ENCODE measurements at regions not wholly inside any gene's neighbourhood (a gene's known extent, or its start where the extent isn't known, plus 50 kb on each side); places are given as distances from the start of the nearest gene placed in this dataset.

DNA sequence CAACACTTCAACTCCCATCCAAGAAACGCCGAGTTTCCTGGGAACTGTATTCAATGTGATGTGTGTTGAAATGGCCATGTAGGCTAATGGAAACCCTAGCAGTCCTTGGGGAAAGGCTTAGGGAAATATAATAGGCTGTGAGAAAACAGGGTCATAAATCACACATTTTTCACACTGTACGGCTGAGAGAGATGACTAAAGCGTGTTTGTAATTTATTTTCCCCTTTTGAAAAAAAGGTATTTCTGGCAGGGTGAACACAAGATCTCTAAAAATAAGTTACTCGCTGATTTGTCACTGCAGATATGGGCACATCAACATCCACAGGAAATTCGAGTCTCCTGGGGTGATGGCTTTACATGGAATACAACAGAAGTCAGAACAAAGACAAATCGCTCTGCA, 109.6 kb upstream of the ST6GAL2 start:
- Mint-ChIP-seq H3K4me1 (no peaks in the 10 kb centered on the region), H3K9me3 (ENCODE audit: insufficient read depth) (no peaks in the 10 kb centered on the region), H3K27ac (no peak overlapping the region), H3K4me3 (no peak overlapping the region), H3K27me3 (no peaks in the 10 kb centered on the region)
- ChIA-PET CTCF (interaction anchor here (0.6 kb wide), 1 partner anchor 13 kb away, joined by 3 read pairs; no protein-coding TSS in a partner anchor), POLR2A (no interaction called here)
- H4K20me1 ChIP-seq (ENCODE audit: control insufficient read depth, insufficient read depth, low read length, poor library complexity, severe bottlenecking): no peaks in the 10 kb centered on the region
- no peaks in the 10 kb centered on the region for H3K79me2 ChIP-seq (ENCODE audit: control insufficient read depth, insufficient read depth, low read length)
- WGBS (ENCODE audit: insufficient coverage): 20% methylated on average over 3 of the region's 7 CpGs
- no peak for ATAC-seq (ENCODE audit: low read depth)
- no peak for DNase-seq
- TF ChIP-seq, protein P1, sequence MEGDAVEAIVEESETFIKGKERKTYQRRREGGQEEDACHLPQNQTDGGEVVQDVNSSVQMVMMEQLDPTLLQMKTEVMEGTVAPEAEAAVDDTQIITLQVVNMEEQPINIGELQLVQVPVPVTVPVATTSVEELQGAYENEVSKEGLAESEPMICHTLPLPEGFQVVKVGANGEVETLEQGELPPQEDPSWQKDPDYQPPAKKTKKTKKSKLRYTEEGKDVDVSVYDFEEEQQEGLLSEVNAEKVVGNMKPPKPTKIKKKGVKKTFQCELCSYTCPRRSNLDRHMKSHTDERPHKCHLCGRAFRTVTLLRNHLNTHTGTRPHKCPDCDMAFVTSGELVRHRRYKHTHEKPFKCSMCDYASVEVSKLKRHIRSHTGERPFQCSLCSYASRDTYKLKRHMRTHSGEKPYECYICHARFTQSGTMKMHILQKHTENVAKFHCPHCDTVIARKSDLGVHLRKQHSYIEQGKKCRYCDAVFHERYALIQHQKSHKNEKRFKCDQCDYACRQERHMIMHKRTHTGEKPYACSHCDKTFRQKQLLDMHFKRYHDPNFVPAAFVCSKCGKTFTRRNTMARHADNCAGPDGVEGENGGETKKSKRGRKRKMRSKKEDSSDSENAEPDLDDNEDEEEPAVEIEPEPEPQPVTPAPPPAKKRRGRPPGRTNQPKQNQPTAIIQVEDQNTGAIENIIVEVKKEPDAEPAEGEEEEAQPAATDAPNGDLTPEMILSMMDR (IDR thresholded peaks at IDR 0.05): no peak
- peaks cover 0 to 15% (median 3%) of the 10 kb centered on the region in 3 donors for H3K9me3 ChIP-seq (ENCODE audit: control extremely low read depth in 1 of 3, control insufficient read depth in 2 of 3, insufficient read depth in 1 of 3, low read length in 2 of 3)
- H3K27me3 ChIP-seq (replicated peaks in 1 of 4; ENCODE audit: control extremely low read depth in 1 of 4, control insufficient read depth in 3 of 4, insufficient read depth in 4 of 4, low read length in 3 of 4): no peaks in the 10 kb centered on the region
- no peak overlapping the region for H2AFZ ChIP-seq (ENCODE audit: insufficient read depth, low read depth, low read length, poor library complexity, severe bottlenecking)
- no peak overlapping the region for H3K9ac ChIP-seq (ENCODE audit: low read length)
- no peak overlapping the region for H3K4me2 ChIP-seq (replicated peaks; ENCODE audit: low read depth, low read length, poor library complexity, severe bottlenecking)
- no peak overlapping the region for H3K27ac ChIP-seq (ENCODE audit: low read length in 2 of 2)
- intact Hi-C loops (cut with micrococcal nuclease): no loop called here
- H3K36me3 ChIP-seq (replicated peaks in 1 of 2; ENCODE audit: control extremely low read depth in 1 of 2, control insufficient read depth in 1 of 2, extremely low read depth in 1 of 2, insufficient read depth in 2 of 2, low read length in 1 of 2): no peaks in the 10 kb centered on the region
- H3K4me3 ChIP-seq (ENCODE audit: control extremely low read depth in 1 of 5, extremely low read depth in 1 of 5, insufficient read depth in 1 of 5, low read depth in 2 of 5, low read length in 4 of 5): no peak overlapping the region
- no peaks in the 10 kb centered on the region for H3K4me1 ChIP-seq (ENCODE audit: control insufficient read depth in 2 of 2, insufficient read depth in 2 of 2, low read length in 2 of 2)

DNA sequence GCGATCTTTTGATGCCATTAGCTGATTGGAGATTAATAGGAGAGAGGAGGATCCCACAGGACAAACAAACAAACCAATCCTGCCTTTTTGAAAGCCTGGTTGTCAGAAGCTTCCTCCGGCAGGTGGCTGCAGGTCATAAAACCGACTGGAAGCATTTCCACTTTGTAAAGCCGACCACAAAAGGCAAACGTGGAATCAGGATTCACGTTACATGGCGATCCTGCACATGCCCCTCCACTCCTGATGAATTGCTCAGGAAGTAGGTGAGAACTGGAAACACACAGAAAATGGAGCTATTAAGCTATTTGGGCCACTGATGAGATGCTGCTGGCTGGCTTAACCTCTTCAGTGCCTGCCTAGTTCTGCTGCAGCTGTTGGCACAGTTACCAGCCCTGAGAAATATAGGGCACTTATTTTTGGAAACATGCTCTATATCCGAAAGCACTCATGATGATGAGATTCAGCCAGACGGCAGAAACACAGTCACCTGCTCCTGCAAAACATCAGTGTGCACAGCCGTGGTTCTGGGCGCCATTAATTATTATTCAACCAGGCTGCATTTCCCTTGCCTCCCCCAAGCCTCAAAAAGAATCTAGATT, 110.3 kb upstream of the ST6GAL2 start:
- no peak overlapping the region for H3K9ac ChIP-seq (ENCODE audit: low read length)
- intact Hi-C loops (cut with micrococcal nuclease): no loop called here
- CTCF ChIA-PET: no interaction called here
- no peaks in the 10 kb centered on the region for H3K79me2 ChIP-seq (ENCODE audit: control insufficient read depth, insufficient read depth, low read length)
- peaks cover 0 to 15% (median 1%) of the 10 kb centered on the region in 3 donors for H3K9me3 ChIP-seq (ENCODE audit: control extremely low read depth in 1 of 3, control insufficient read depth in 2 of 3, insufficient read depth in 1 of 3, low read length in 2 of 3)
- POLR2A ChIA-PET: no interaction called here
- no peak for ATAC-seq (ENCODE audit: low read depth)
- H3K4me3 ChIP-seq (ENCODE audit: control extremely low read depth in 1 of 5, extremely low read depth in 1 of 5, insufficient read depth in 1 of 5, low read depth in 2 of 5, low read length in 4 of 5): no peak overlapping the region
- no peaks in the 10 kb centered on the region for H4K20me1 ChIP-seq (ENCODE audit: control insufficient read depth, insufficient read depth, low read length, poor library complexity, severe bottlenecking)
- Mint-ChIP-seq H3K9me3 (ENCODE audit: insufficient read depth) (no peaks in the 10 kb centered on the region), H3K27me3 (no peaks in the 10 kb centered on the region), H3K4me1 (no peaks in the 10 kb centered on the region), H3K4me3 (no peak overlapping the region), H3K27ac (no peak overlapping the region)
- WGBS (ENCODE audit: insufficient coverage): 85% methylated on average over 7 of the region's 11 CpGs
- no peak overlapping the region for H3K4me2 ChIP-seq (replicated peaks; ENCODE audit: low read depth, low read length, poor library complexity, severe bottlenecking)
- no peaks in the 10 kb centered on the region for H3K4me1 ChIP-seq (ENCODE audit: control insufficient read depth in 2 of 2, insufficient read depth in 2 of 2, low read length in 2 of 2)
- no peak for TF ChIP-seq EZH2 (IDR thresholded peaks at IDR 0.05; ENCODE audit: borderline replicate concordance, insufficient read depth, low read depth, low read length, poor library complexity, severe bottlenecking)
- H2AFZ ChIP-seq (ENCODE audit: insufficient read depth, low read depth, low read length, poor library complexity, severe bottlenecking): no peak overlapping the region
- no peaks in the 10 kb centered on the region for H3K27me3 ChIP-seq (replicated peaks in 1 of 4; ENCODE audit: control extremely low read depth in 1 of 4, control insufficient read depth in 3 of 4, insufficient read depth in 4 of 4, low read length in 3 of 4)
- no peaks in the 10 kb centered on the region for H3K36me3 ChIP-seq (replicated peaks in 1 of 2; ENCODE audit: control extremely low read depth in 1 of 2, control insufficient read depth in 1 of 2, extremely low read depth in 1 of 2, insufficient read depth in 2 of 2, low read length in 1 of 2)
- no peak overlapping the region for H3K27ac ChIP-seq (ENCODE audit: low read length in 2 of 2)
- no peak for DNase-seq

Data from B cell (primary cell).